Adipocyte (in vitro differentiated cells): ENCODE measurements at regions not wholly inside any gene's neighbourhood (a gene's known extent, or its start where the extent isn't known, plus 50 kb on each side); places are given as distances from the start of the nearest gene placed in this dataset.
A peak's percentile ranks its signal among the peaks of the same experiment; 100 is the strongest.

ENCODE experiments used
- DNase-seq: peaks from one replicate; pipeline ENCODE4 v3.0.0-alpha.2; 2015; ENCODE audit warnings: low read depth
- H3K27me3 ChIP-seq: replicated peaks from 2 replicates; pipeline ENCODE4 v1.7.0; 2013; ENCODE audit warnings: mild to moderate bottlenecking, low read length, moderate library complexity; ENCODE audit not compliant: control insufficient read depth, insufficient read depth
- H3K36me3 ChIP-seq: 2 replicates; pipeline ENCODE4 v1.7.0; 2013; ENCODE audit warnings: low read length, mild to moderate bottlenecking, moderate library complexity; ENCODE audit not compliant: control insufficient read depth, insufficient read depth, severe bottlenecking
- H3K4me1 ChIP-seq: 2 replicates; pipeline ENCODE4 v1.7.0; 2013; ENCODE audit warnings: mild to moderate bottlenecking, low read length, moderate library complexity; ENCODE audit not compliant: control insufficient read depth, insufficient read depth
- H3K4me3 ChIP-seq: 2 replicates; pipeline ENCODE4 v1.7.0; 2013; ENCODE audit warnings: mild to moderate bottlenecking, low read length, moderate library complexity
- H3K9ac ChIP-seq: 2 replicates; pipeline ENCODE4 v1.7.0; 2013; ENCODE audit warnings: mild to moderate bottlenecking, low read length, moderate library complexity
- H3K9me3 ChIP-seq: 2 replicates; pipeline ENCODE4 v1.7.0; 2013; ENCODE audit warnings: mild to moderate bottlenecking, low read length, moderate library complexity; ENCODE audit not compliant: control insufficient read depth

- Histone ChIP-seq H3K4me1 (peaks cover 46% of the 10 kb centered on the region), H3K9me3 (no peaks in the 10 kb centered on the region), H3K9ac (peak overlapping the region; percentile 12), H3K36me3 (no peaks in the 10 kb centered on the region), H3K4me3 (no peak overlapping the region), H3K27me3 (no peaks in the 10 kb centered on the region)
- no peak for DNase-seq
Measured at GRCh38 chr6:6886886-6887285, 220.9 kb upstream of the RREB1 start.

- Histone ChIP-seq H3K9me3 (no peaks in the 10 kb centered on the region), H3K4me1 (peaks cover 52% of the 10 kb centered on the region), H3K36me3 (no peaks in the 10 kb centered on the region), H3K9ac (no peak overlapping the region), H3K4me3 (no peak overlapping the region), H3K27me3 (no peaks in the 10 kb centered on the region)
- no peak for DNase-seq
Measured at GRCh38 chr6:6889601-6890000, 218.2 kb upstream of the RREB1 start.

- H3K4me1 ChIP-seq = peaks cover 44% of the 10 kb centered on the region
- H3K4me3 ChIP-seq = no peak overlapping the region
- H3K9me3 ChIP-seq = no peaks in the 10 kb centered on the region
- no peak for DNase-seq
- no peaks in the 10 kb centered on the region for H3K36me3 ChIP-seq
- no peaks in the 10 kb centered on the region for H3K27me3 ChIP-seq
- peak overlapping the region; percentile 39 for H3K9ac ChIP-seq
Measured at GRCh38 chr6:6890400-6890858, 217.3 kb upstream of the RREB1 start.

- Histone ChIP-seq H3K4me1 (peaks cover 36% of the 10 kb centered on the region), H3K4me3 (no peak overlapping the region), H3K27me3 (no peaks in the 10 kb centered on the region), H3K36me3 (no peaks in the 10 kb centered on the region), H3K9ac (no peak overlapping the region), H3K9me3 (no peaks in the 10 kb centered on the region)
- no peak for DNase-seq
Measured at GRCh38 chr6:6891125-6891721, 216.5 kb upstream of the RREB1 start.

- Histone ChIP-seq H3K36me3 (no peaks in the 10 kb centered on the region), H3K4me3 (no peak overlapping the region), H3K9me3 (no peaks in the 10 kb centered on the region), H3K27me3 (no peaks in the 10 kb centered on the region), H3K9ac (no peak overlapping the region), H3K4me1 (peaks cover 35% of the 10 kb centered on the region)
- no peak for DNase-seq
Measured at GRCh38 chr6:6891949-6892461, 215.8 kb upstream of the RREB1 start.

GRCh38 chr6:6892744-6893583, 214.8 kb upstream of the RREB1 start:
- H3K4me1 ChIP-seq = peaks cover 26% of the 10 kb centered on the region
- H3K4me3 ChIP-seq = no peak overlapping the region
- H3K36me3 ChIP-seq = no peaks in the 10 kb centered on the region
- no peaks in the 10 kb centered on the region for H3K9me3 ChIP-seq
- no peak for DNase-seq
- no peak overlapping the region for H3K9ac ChIP-seq
- no peaks in the 10 kb centered on the region for H3K27me3 ChIP-seq

GRCh38 chr6:6893701-6894100, 214.1 kb upstream of the RREB1 start:
- H3K9ac ChIP-seq = no peak overlapping the region
- H3K36me3 ChIP-seq = no peaks in the 10 kb centered on the region
- no peak for DNase-seq
- H3K4me1 ChIP-seq = peaks cover 23% of the 10 kb centered on the region
- H3K4me3 ChIP-seq = no peak overlapping the region
- H3K27me3 ChIP-seq = no peaks in the 10 kb centered on the region
- H3K9me3 ChIP-seq = no peaks in the 10 kb centered on the region

GRCh38 chr6:6895929-6896328, 211.8 kb upstream of the RREB1 start:
- H3K4me3 ChIP-seq = no peak overlapping the region
- DNase-seq = no peak
- H3K27me3 ChIP-seq = no peaks in the 10 kb centered on the region
- no peaks in the 10 kb centered on the region for H3K9me3 ChIP-seq
- H3K36me3 ChIP-seq = no peaks in the 10 kb centered on the region
- H3K4me1 ChIP-seq = peaks cover 15% of the 10 kb centered on the region
- no peak overlapping the region for H3K9ac ChIP-seq

GRCh38 chr6:6897140-6897539, 210.6 kb upstream of the RREB1 start:
- Histone ChIP-seq H3K4me1 (peaks cover 12% of the 10 kb centered on the region), H3K9me3 (no peaks in the 10 kb centered on the region), H3K9ac (no peak overlapping the region), H3K27me3 (no peaks in the 10 kb centered on the region), H3K4me3 (no peak overlapping the region), H3K36me3 (no peaks in the 10 kb centered on the region)
- no peak for DNase-seq

GRCh38 chr6:6900569-6901204, 207.1 kb upstream of the RREB1 start:
- peaks cover 6% of the 10 kb centered on the region for H3K27me3 ChIP-seq
- H3K36me3 ChIP-seq = no peaks in the 10 kb centered on the region
- no peak overlapping the region for H3K4me3 ChIP-seq
- no peak for DNase-seq
- H3K4me1 ChIP-seq = no peaks in the 10 kb centered on the region
- no peak overlapping the region for H3K9ac ChIP-seq
- H3K9me3 ChIP-seq = no peaks in the 10 kb centered on the region

GRCh38 chr6:6901205-6901719, 206.5 kb upstream of the RREB1 start:
- H3K9ac ChIP-seq = no peak overlapping the region
- H3K9me3 ChIP-seq = no peaks in the 10 kb centered on the region
- no peak for DNase-seq
- H3K4me1 ChIP-seq = no peaks in the 10 kb centered on the region
- peaks cover 10% of the 10 kb centered on the region for H3K27me3 ChIP-seq
- H3K36me3 ChIP-seq = no peaks in the 10 kb centered on the region
- no peak overlapping the region for H3K4me3 ChIP-seq
